ENCODE measurements at regions not wholly inside any gene's neighbourhood (a gene's known extent, or its start where the extent isn't known, plus 50 kb on each side); places are given as distances from the start of the nearest gene placed in this dataset.
"Not testable (repeated sequence)": the region's sequence is repeated elsewhere in the genome, so short reads cannot be mapped to it uniquely, and the experiment has no call there.

GRCh38 chr2:195342061-195342460, 315.0 kb upstream of the SLC39A10 start:
- DNase-seq: no peak

GRCh38 chr2:195338856-195339255, 318.2 kb upstream of the SLC39A10 start:
- no peak for DNase-seq

- no peak for DNase-seq
These were observed 319.4 kb upstream of the SLC39A10 start for GRCh38 chr2:195337597-195337996.

GRCh38 chr2:195333869-195334268, 323.2 kb upstream of the SLC39A10 start:
- DNase-seq: no peak

GRCh38 chr2:195331966-195332365, 325.1 kb upstream of the SLC39A10 start:
- DNase-seq: no peak

- no peak for DNase-seq
These were observed 325.9 kb upstream of the SLC39A10 start for GRCh38 chr2:195331129-195331528.

- DNase-seq: no peak
These were observed 326.5 kb upstream of the SLC39A10 start for GRCh38 chr2:195330513-195330956.

GRCh38 chr2:195329784-195330183, 327.2 kb upstream of the SLC39A10 start:
- DNase-seq: not testable (repeated sequence)

- no peak for DNase-seq
These were observed 330.5 kb upstream of the SLC39A10 start for GRCh38 chr2:195326537-195326936.

GRCh38 chr2:195322324-195322723, 334.7 kb upstream of the SLC39A10 start:
- no peak for DNase-seq

GRCh38 chr2:195320413-195320973, 336.5 kb upstream of the SLC39A10 start:
- no peak for DNase-seq

- DNase-seq: no peak
These were observed 337.2 kb upstream of the SLC39A10 start for GRCh38 chr2:195319548-195320412.

GRCh38 chr2:195319112-195319460, 337.9 kb upstream of the SLC39A10 start:
- DNase-seq: no peak

GRCh38 chr2:195318440-195319111, 338.4 kb upstream of the SLC39A10 start:
- peak; percentile 25 to 39 for DNase-seq

- DNase-seq: no peak
These were observed 339.5 kb upstream of the SLC39A10 start for GRCh38 chr2:195317550-195317949.

GRCh38 chr2:195316486-195316885, 340.5 kb upstream of the SLC39A10 start:
- DNase-seq: no peak

GRCh38 chr2:195313962-195314361, 343.1 kb upstream of the SLC39A10 start:
- DNase-seq: no peak

GRCh38 chr2:195312662-195313061, 344.4 kb upstream of the SLC39A10 start:
- no peak for DNase-seq

- no peak for DNase-seq
These were observed 348.9 kb upstream of the SLC39A10 start for GRCh38 chr2:195308163-195308562.

- DNase-seq: no peak
These were observed 349.3 kb upstream of the SLC39A10 start for GRCh38 chr2:195307751-195308150.

- no peak for DNase-seq
These were observed 352.7 kb upstream of the SLC39A10 start for GRCh38 chr2:195304310-195304709.

GRCh38 chr2:195300631-195301030, 356.4 kb upstream of the SLC39A10 start:
- DNase-seq: no peak

GRCh38 chr2:195299600-195299999, 357.4 kb upstream of the SLC39A10 start:
- DNase-seq: no peak

- DNase-seq: no peak
These were observed 360.5 kb upstream of the SLC39A10 start for GRCh38 chr2:195296490-195296889.

All from activated CD4-positive, alpha-beta T cell treated with anti-CD3 and anti-CD28 coated beads for 4 hours (primary cell).